ENCODE measurements at regions not wholly inside any gene's neighbourhood (a gene's known extent, or its start where the extent isn't known, plus 50 kb on each side); places are given as distances from the start of the nearest gene placed in this dataset.
"Not testable (repeated sequence)": the region's sequence is repeated elsewhere in the genome, so short reads cannot be mapped to it uniquely, and the experiment has no call there.

DNA sequence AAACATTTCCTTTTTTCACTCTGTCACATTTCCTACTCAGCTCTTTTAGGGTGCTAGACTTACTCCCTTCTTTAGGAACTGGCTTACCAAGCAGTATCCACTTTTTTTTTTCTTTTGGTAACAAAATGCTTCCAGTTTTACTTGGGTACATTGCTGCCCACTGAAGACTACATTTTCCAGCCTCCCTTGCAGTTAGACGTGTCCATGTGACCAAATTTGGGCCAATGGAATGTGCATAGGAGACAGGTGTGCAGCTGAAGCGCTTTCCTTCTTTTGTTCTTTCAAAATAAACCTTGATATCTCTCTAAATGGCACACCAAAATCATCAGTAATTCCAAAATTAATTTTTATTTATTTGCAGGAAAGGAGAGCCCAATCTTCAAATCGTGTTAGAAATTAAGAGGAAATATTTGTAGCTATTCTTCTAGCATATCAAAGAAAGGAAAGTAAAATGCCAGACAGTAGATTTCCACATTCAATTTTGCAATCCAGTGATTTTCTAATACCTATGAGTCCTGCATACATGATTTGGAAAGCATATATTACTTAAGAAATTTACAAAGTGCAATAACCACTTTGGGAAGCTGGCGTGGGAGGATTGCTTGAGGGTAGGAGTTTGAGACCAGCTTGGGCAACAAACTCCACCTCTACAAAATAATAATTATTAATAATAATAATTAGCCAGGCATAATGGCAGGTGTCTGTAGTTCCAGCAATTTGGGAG, 422.0 kb upstream of the FRG2C start:
- DNase-seq (ENCODE audit: low read depth) = no peak

DNA sequence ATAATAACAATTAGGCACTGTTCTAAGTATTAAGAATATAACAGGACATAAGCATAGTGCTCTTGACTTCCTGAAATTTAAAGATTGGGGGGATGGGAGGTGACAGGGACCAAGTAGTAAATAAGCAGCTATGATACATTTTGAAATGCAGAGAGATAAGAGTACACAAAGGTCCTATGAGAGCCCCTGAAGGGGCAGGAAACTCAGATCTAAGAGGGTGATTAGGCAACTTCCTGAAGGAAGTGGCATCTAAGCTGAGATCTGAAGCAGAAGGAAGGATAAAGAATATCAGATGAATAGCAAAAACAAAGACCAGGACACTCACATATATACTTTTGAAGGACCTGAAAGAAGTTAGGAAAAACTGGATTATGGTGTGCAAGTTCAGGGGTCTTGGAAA, 415.2 kb upstream of the FRG2C start:
- DNase-seq (ENCODE audit: low read depth) = no peak

DNA sequence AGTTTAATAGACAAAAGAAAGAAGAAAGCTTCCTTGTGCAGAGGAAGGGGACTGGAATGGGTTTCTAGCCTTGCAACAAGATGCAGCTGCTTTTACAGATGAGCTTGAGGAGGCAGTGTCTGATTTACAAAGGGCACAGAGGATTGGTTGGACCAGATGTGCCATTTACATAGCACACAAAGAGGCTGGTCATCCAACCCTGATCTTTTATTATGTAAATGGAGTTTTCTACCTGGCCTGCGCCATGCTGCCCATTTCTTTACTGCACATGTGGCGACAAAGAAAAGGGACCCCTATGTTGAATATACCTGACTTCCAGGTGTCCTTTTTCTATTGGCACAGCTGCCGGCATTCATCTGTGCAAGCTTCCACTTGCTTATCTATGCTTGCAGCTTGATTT, 409.4 kb upstream of the FRG2C start:
- DNase-seq (ENCODE audit: low read depth) = no peak

DNA sequence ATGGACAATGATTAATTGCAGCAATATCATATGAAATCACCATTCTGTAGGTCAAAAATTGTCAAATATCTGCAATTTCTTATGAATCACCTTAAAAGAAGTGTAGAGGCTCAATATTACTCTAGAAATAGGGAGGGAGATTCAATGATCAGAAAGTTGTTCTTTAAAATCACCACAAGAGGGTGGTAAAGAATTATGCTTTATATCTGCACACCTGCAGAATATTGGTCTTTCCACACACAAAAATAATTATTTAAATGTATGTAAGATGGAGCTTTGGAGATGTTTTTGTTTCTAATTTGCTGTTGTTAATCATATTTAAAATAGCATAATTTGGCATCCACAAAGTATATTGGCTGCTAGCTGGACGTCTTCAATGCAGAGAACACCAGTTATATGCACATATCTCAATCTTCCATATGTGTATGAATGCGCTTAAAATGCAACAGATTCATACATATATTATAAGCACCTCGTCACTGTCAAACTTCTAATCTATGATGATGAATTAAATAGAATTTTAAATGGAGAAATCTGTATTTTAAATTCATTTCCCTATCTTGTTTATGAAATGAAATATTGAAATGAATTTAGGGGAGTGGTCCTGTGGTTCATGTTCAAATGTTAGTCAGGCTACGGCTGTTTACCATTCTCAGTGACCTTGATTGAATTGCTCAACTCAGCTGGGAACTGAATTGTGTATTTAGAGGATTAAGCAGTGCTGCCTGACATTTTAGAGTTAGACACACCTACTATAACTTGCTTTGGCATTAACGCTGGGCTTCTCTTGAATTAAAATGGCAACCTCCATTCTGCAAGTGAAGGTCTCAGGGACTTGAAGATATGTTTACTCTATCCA, 405.1 kb upstream of the FRG2C start:
- DNase-seq (ENCODE audit: low read depth) = peak; percentile 1

DNA sequence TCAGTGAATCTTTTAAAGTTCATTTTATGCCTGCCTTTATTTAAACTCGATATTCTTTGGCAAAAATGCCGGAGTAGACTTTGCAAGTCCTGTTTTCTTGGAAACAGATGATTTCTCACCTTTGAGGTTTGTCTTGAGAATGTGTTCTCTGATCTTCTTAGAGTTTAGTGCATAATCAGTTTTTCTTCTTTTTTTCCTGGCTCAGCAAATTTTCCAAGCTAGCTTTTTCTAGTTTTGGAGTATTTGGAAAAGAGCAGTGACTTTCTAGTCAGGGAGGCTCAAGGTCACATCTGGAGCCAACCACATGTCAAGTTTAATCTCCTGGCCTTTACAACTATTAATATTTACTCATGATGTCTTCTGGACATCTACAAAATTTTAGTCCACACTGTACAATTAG, 403.2 kb upstream of the FRG2C start:
- not testable (repeated sequence) for DNase-seq (ENCODE audit: low read depth)

DNA sequence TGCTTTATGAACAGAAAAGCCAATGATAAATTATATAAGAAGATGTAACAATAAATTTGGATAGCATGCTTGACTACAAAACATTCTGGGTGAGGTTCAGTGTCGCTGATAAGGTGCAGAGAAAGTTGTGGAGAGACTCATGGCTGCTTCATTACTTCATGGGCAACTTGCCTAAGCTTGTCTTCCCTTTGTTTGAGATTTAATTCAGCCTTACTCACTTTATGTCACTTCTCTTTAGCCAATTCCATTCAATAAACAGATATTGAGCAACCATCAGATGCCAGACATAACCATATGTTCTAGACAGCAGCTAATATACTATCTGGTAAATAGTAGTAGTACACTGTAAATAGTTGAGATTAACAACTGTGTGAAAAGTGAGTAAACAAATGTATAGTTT, 401.5 kb upstream of the FRG2C start:
- no peak for DNase-seq (ENCODE audit: low read depth)

DNA sequence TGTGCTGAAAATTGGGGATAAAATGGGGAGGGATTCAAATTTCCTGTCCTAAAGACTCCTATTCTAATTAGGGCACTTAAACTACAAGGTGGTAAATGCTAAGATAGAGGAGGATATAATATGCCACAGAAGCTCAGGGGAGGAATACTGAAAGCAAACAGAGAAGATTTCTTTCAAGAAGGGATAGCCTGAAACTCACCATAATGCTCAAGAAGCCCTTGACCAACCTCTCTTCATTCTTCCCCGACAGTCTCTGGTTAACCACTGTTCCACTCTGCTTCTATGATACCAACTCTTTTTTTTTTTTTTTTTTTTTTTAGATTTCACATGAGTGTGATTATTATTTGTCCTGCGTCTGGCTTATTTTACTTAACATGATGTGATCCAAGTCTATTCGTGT, 398.2 kb upstream of the FRG2C start:
- no peak for DNase-seq (ENCODE audit: low read depth)

DNA sequence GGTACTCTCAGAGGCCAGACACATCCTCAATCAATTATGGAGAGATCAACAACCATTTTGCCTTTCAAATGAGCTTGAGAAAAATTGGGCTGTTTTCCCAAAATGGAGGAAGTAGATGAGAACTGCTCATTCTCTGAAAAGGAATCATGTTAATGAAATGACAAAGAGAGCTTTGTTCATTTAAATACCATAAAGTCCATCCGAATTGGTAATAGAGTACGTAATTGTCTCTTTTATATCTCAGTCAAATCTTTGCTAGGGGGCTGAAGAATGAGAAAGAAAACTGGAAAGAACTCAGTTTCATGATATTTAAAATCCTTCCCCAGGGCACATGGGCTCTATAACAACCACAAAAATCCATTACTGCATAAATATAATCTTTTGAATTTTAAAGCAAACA, 395.6 kb upstream of the FRG2C start:
- not testable (repeated sequence) for DNase-seq (ENCODE audit: low read depth)

DNA sequence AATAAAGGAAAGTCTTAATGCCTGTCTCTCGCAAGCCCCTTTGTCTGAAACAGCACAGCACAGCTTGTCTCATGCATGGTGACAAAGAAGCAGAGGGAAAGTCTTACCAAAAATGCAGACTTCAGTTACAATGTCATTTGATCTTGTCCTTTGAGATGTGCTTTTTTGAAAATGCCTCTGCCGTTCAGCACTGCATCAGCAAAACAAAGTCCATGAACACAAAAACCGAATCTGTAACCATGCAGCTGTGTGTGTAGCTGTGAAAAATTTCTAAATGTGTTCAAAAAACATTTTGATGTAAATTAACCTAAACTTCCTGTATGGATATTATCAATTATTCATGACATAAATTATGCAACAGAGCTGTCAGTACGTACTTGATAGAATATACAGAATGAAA, 391.9 kb upstream of the FRG2C start:
- DNase-seq (ENCODE audit: low read depth) = not testable (repeated sequence)

DNA sequence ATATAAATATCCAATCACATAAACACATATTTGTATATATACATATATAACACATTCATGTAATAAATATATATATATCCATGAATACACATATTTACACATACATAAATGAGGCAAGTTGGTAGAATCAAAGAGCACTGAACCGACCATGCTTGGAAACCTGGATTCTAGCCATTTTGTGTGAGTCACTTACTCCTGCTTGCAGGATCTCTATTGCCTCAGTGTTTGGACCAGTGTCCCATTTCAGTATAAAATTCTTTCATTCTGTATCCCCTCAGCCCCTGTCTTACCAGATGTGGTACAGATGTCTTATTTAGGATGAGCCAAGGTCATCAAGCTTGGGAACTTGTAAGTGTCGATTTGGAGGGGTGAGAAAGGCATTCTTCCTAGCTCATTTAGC, 391.4 kb upstream of the FRG2C start:
- DNase-seq (ENCODE audit: low read depth) = peak; percentile 62

DNA sequence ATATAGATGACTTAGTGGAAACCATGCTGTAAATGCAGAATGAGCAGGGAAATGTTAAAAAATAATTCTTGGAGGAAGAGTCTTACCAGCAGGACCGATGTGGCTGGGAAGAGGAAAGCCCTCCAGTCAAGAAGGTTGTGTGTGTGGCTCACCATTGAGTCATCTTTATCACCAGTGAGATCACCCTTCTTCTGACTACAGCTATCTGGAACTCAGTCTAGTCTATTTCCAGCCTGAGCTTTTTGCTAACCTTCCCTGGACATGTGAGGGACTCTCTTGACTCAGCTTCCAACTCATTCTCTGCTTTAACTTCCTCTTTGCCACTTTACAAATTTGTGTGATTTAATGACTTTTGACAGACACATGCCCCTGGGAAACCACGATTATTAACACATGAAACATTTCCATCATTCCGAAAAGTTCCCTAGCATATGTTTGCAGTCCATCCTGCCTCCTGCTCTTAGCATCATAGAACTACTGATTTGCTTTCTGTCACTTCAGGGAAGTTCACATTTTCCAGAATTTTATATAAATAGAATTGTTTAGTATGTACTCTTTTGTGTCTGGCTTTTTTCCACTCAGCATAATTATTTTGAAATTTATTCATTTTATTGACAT, 378.5 kb upstream of the FRG2C start:
- DNase-seq (ENCODE audit: low read depth) = peak; percentile 68

DNA sequence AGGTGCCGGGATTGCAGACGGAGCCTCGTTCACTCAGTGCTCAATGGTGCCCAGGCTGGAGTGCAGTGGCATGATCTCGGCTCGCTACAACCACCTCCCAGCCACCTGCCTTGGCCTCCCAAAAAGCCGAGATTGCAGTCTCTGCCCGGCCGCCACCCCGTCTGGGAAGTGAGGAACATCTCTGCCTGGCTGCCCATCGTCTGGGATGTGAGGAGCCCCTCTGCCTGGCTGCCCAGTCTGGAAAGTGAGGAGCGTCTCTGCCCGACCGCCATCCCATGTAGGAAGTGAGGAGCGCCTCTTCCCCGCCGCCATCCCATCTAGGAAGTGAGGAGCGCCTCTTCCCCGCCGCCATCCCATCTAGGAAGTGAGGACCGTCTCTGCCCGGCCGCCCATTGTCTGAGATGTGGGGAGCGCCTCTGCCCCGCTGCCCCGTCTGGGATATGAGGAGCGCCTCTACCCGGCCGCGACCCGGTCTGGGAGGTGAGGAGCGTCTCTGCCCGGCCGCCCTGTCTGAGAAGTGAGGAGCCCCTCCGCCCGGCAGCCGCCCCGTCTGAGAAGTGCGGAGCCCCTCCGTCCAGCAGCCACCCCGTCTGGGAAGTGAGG, 375.1 kb upstream of the FRG2C start:
- not testable (repeated sequence) for DNase-seq (ENCODE audit: low read depth)

DNA sequence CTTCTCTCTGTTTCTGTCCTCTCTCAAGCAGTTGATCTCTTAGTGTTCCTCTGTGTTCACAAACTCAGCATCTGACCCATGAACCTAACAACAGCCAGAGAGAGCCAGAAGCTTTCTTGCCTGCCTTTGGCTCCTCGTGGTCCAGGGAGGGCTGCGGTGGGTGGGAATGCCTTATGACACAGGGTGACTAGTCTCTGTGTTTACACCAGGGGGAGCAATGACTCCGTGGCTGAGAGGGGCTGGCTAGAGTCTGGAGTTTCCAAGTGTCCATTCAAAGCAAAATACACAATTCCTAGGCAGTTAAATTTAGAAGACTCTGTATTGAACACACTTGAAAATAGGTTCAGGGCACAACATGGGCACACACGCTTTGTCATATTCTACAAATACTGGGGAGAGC, 370.0 kb upstream of the FRG2C start:
- DNase-seq (ENCODE audit: low read depth) = peak; percentile 15

DNA sequence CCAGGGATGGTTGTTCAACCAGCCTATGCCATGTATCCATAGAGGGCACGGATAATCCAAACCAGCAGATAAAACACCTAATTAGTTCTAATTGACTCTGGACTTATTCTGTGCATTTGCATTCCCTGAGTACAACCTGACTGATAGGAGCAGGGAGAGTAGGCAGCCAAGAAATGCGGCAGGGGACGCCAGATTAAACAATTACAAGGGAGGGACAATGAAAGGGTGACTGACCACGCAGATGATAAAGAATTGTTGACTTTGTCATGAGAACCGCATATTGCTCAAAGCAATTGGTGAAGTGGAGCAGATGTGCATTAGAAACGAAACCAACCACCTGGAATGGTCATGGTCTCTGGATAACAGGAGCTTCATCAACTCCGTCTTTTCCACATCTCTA, 369.1 kb upstream of the FRG2C start:
- no peak for DNase-seq (ENCODE audit: low read depth)

DNA sequence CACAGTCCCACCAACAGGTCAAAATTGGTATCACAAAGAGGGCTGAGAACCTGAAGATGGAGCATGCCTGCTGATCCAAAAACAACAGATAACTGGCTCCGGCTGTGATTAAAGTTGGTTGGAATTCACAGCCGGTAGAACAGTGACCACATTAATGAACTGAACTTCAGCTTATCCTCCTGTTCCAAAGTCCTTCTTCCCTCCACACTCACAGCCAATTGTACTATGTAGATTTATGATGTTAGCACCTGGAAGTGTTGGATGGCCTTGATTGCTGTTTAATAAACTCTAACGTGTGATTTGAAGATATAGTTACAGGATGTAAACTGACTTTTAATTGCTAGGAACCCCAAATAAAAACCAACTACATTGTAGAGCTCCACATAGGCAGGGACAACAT, 367.3 kb upstream of the FRG2C start:
- no peak for DNase-seq (ENCODE audit: low read depth)

DNA sequence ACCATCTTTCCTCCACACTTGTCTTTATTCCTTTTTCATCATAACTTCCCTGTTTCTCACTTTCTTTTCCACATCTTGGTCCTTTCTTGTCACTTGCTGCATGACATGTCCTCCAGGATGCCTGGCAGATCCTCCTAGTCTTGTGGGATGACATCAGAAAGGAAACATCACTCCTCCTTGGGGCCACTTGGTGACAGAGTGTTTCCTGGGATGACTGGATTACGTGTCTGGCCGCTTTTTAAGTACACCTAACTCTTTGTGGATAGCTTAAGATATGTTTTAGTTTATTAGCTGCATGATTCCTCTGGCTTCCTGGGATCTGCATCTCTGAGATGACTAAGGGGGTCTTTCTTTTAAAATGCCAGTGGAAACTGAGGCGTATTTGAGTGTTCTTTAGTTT, 363.5 kb upstream of the FRG2C start:
- no peak for DNase-seq (ENCODE audit: low read depth)

DNA sequence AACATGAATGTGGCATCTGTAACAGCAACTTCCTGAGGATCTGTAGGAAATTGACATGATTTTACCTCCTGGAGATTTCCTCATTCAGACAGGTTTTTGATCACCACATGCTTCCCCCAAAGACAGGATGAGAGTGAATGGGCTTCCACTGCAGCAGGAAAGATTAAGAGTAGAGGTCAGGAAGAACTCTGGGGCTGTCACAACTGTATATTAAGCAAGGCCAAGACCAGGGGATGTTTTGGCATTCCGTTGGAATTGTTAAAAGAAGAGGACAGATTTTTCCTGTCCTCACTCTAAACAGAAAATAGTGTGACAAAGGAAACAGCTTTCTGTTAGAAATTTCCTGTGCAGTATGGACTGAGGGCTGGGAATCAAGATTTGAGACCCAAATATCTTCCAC, 363.1 kb upstream of the FRG2C start:
- not testable (repeated sequence) for DNase-seq (ENCODE audit: low read depth)

DNA sequence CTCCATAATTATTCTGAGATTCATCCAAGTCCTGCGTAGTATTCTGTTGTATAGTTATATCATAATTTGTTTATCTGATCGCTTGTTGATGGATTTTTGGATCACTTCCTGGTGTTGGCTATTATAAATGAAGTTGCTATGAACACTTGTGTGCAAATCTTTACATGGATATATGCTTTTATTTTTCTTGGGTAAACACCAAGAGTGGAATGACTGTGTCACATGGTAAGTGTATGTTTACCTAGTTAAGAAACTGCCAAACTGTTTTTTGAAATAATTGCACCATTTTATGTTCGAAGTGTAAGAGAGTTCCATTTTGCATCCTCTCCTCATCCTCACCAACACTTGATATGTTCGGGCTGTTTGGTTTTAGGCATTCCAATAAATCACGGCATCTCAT, 360.4 kb upstream of the FRG2C start:
- DNase-seq (ENCODE audit: low read depth) = no peak

DNA sequence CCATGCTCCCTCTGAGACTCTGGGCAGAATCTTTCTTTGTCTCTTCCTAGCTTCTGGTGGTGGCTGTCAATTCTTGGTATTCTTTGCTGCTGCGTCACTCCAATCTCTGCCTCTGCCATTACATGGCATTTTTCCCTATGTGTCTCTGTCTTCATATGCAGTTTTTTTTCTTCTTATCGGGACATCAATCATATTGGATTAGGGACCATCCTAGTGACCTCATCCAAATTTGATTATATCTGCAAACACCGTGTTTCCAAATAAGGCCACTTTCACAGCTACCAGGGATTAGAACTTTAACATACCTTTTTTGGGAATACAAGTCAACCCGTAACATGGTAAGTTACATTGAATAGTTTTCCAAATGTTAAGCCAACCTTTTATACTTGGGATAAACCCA, 358.2 kb upstream of the FRG2C start:
- no peak for DNase-seq (ENCODE audit: low read depth)

DNA sequence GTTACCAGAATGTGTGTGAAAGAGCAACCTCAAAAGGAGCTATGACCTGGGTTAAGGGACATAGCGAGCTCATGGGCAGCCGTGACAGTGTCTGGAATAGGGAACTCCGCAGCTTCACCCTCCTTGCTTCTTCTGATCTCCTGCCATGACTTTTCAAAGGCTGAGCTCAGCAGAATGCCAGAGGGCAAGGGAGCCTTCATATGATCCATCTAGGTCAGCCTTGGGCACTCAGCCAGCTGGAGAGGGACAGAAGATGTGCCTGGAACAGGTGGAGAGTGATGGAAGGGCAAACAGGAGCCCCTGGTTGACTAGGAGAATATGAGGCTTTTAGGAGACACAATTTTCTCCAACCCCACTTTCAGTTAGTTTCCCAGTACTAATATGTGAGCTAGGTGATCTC, 352.8 kb upstream of the FRG2C start:
- DNase-seq (ENCODE audit: low read depth) = not testable (repeated sequence)

DNA sequence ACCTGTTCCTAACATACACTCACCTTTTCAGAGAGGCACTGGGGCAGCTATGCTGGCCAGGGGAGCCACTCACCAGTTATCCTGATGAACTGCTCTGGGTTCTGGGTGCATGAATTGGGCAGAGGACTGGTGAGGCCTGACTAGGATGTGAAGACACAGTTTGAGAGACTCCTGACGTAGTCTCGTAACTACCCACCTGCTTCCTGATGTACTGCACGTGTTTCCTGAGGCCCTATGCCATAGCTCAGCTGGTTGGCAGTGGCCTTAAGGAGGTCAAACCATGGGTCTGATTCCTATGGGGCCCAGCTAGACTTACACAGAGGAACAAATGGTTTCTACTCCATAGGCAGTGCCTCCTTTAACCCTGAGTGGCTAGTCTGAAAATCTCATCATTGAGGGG, 351.7 kb upstream of the FRG2C start:
- DNase-seq (ENCODE audit: low read depth) = not testable (repeated sequence)

DNA sequence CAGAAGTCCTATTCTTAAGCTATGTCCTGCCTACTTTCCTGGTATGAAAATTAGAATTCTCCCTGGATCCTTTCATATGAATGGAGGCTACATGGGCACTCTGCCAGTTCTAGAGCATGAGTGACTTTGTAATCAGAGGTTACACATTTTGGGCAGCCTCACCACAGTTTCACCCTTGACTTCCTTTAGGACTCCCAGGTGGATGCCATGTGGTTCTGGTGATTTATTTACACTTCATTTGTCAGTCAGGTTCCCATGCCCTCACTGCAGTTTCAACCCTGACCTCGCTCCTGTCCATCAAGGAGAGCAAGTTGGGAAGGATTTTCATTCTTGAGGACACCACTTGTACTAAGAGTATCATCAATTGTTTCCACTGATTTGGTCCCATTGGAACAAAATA, 344.4 kb upstream of the FRG2C start:
- DNase-seq (ENCODE audit: low read depth) = not testable (repeated sequence)

DNA sequence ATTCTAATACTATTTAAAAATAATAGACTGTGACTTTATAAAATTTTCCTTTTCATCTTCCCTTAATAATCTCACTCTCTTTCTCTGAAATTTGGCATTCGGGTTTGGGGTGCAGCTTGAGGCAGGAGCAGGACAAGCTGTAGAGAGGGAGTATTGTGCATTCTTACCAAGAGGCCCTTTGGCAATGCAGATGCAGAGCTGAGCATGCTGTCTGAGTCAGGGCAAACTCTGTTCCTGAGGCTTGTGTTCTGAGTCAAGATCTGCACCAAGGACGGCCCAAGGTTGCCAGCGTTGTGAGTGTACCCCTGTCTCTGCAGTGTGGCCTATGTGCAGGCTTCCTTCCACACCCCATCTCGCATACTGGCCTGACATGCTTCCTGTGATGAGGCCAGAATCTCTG, 343.8 kb upstream of the FRG2C start:
- no peak for DNase-seq (ENCODE audit: low read depth)

Measured in iris pigment epithelial cell (primary cell).